KMS-11 (cell line): ENCODE measurements at regions not wholly inside any gene's neighbourhood (a gene's known extent, or its start where the extent isn't known, plus 50 kb on each side); places are given as distances from the start of the nearest gene placed in this dataset.

Source experiments
- H2AFZ ChIP-seq: fragments of 200-600 bp; sonication (generic); 2 replicates; pipeline ENCODE4 v1.6.1; 2016; ENCODE audit warnings: antibody characterized with exemption, mixed run types, low read depth
- H3K27ac ChIP-seq: fragments of 200-600 bp; sonication (generic); 2 replicates; pipeline ENCODE4 v1.6.1; 2016; ENCODE audit warnings: mild to moderate bottlenecking, mixed run types
- H3K27me3 ChIP-seq: fragments of 200-600 bp; sonication (generic); 2 replicates; pipeline ENCODE4 v1.6.1; 2017; ENCODE audit warnings: mild to moderate bottlenecking, low read depth, mixed run types, moderate library complexity; ENCODE audit not compliant: insufficient read depth
- H3K36me3 ChIP-seq: fragments of 200-600 bp; sonication (generic); 2 replicates; pipeline ENCODE4 v1.6.1; 2017; ENCODE audit warnings: mild to moderate bottlenecking, mixed run types; ENCODE audit not compliant: insufficient read depth
- H3K4me1 ChIP-seq: fragments of 200-600 bp; sonication (generic); 2 replicates; pipeline ENCODE4 v1.6.1; 2016; ENCODE audit warnings: mild to moderate bottlenecking, low read depth, mixed run types; ENCODE audit not compliant: poor library complexity, severe bottlenecking
- H3K4me2 ChIP-seq: fragments of 200-600 bp; sonication (generic); 2 replicates; pipeline ENCODE4 v1.7.0; 2016; ENCODE audit warnings: mild to moderate bottlenecking, mixed run types
- H3K4me3 ChIP-seq: fragments of 200-600 bp; sonication (generic); IDR thresholded peaks from 2 replicates; pipeline ENCODE4 v1.6.1; 2017; ENCODE audit warnings: low read depth, low read length, mixed read lengths; ENCODE audit not compliant: insufficient read depth
- H3K79me2 ChIP-seq: fragments of 200-600 bp; sonication (generic); 2 replicates; pipeline ENCODE4 v1.6.1; 2016; ENCODE audit warnings: low read depth, mixed run types; ENCODE audit not compliant: insufficient read depth
- H3K9ac ChIP-seq: fragments of 200-600 bp; sonication (generic); 2 replicates; pipeline ENCODE4 v1.6.1; 2016; ENCODE audit warnings: mild to moderate bottlenecking, mixed run types
- H4K20me1 ChIP-seq: fragments of 200-600 bp; sonication (generic); 2 replicates; pipeline ENCODE4 v1.6.1; 2016; ENCODE audit warnings: mild to moderate bottlenecking, mixed run types; ENCODE audit not compliant: insufficient read depth
- TF ChIP-seq, protein P1 (sequence below): fragments of 200-600 bp; sonication (generic); conservative IDR thresholded peaks from 2 replicates; pipeline ENCODE4 v1.6.1; 2017; ENCODE audit warnings: low read depth, mild to moderate bottlenecking, antibody characterized with exemption, low read length, moderate library complexity, mixed read lengths

DNA sequence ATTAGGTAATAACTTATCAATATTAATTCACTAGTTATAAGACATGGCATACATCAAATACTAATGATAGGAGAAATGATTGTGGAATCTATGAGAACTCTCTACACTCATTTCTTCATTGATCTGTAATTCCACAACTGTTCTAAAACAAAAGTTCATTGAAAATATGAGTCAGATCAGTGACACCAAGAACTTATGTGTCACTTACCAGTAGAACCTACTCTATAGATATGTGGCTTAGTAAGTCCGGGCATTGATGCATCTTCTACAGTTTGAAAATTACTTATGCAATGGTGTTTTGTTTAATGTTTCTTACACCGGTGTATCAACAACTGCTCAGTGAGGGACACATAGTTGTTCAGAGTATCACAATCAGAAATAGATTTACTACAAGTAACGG is 520.3 kb downstream of the ARAP2 start:
- no peaks in the 10 kb centered on the region for H3K27me3 ChIP-seq
- no peak overlapping the region for H3K27ac ChIP-seq
- no peaks in the 10 kb centered on the region for H4K20me1 ChIP-seq
- H3K4me3 ChIP-seq = no peak overlapping the region
- no peak overlapping the region for H3K4me2 ChIP-seq
- TF ChIP-seq, protein P1, sequence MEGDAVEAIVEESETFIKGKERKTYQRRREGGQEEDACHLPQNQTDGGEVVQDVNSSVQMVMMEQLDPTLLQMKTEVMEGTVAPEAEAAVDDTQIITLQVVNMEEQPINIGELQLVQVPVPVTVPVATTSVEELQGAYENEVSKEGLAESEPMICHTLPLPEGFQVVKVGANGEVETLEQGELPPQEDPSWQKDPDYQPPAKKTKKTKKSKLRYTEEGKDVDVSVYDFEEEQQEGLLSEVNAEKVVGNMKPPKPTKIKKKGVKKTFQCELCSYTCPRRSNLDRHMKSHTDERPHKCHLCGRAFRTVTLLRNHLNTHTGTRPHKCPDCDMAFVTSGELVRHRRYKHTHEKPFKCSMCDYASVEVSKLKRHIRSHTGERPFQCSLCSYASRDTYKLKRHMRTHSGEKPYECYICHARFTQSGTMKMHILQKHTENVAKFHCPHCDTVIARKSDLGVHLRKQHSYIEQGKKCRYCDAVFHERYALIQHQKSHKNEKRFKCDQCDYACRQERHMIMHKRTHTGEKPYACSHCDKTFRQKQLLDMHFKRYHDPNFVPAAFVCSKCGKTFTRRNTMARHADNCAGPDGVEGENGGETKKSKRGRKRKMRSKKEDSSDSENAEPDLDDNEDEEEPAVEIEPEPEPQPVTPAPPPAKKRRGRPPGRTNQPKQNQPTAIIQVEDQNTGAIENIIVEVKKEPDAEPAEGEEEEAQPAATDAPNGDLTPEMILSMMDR = no peak
- no peaks in the 10 kb centered on the region for H3K36me3 ChIP-seq
- no peaks in the 10 kb centered on the region for H3K4me1 ChIP-seq
- no peak overlapping the region for H2AFZ ChIP-seq
- no peak overlapping the region for H3K9ac ChIP-seq
- no peaks in the 10 kb centered on the region for H3K79me2 ChIP-seq

DNA sequence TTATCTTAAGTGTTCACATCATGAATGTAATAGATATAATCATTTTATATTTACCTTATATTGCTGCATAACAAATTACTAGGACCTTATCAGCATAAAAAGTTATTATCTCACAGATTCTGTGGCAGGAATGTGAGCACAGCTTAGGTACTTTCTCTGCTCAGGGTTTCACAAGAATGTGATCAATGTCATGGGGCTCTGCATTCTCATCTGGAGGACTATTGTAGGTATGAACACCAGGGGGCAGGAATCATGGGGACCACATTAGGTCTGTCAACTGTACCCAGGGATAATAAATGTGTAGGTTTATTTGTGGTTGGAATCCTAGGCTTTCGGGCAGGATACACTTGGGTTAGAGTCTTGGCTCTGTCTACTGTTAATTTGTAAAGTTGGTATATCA is 519.2 kb downstream of the ARAP2 start:
- H4K20me1 ChIP-seq = no peaks in the 10 kb centered on the region
- TF ChIP-seq, protein P1 = no peak
- H3K27me3 ChIP-seq = no peaks in the 10 kb centered on the region
- H3K9ac ChIP-seq = no peak overlapping the region
- no peaks in the 10 kb centered on the region for H3K36me3 ChIP-seq
- no peak overlapping the region for H2AFZ ChIP-seq
- no peak overlapping the region for H3K4me2 ChIP-seq
- no peaks in the 10 kb centered on the region for H3K79me2 ChIP-seq
- no peaks in the 10 kb centered on the region for H3K4me1 ChIP-seq
- no peak overlapping the region for H3K4me3 ChIP-seq
- H3K27ac ChIP-seq = no peak overlapping the region

DNA sequence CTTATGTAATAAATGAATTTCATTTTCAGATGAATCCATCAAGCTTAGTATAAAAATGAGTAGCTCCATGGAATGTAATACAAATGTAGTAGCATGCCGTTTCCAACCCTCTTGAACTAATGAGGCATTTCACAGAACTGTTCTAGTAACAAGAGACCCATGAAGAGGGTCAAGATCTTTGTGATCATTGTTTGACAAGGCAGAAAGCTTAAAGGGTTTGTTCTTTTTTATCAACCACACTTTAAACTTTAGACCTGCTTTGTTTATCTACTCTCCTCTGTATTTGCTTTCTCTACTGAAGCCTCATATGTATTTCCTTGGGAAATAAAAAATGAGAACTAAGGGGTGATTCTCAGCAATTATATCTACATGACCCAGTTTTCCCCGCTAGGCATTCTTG is 513.9 kb downstream of the ARAP2 start:
- no peaks in the 10 kb centered on the region for H3K36me3 ChIP-seq
- H3K27me3 ChIP-seq = no peaks in the 10 kb centered on the region
- H4K20me1 ChIP-seq = no peaks in the 10 kb centered on the region
- no peak overlapping the region for H2AFZ ChIP-seq
- no peak overlapping the region for H3K4me2 ChIP-seq
- TF ChIP-seq, protein P1 = no peak
- H3K27ac ChIP-seq = no peak overlapping the region
- H3K4me1 ChIP-seq = no peaks in the 10 kb centered on the region
- H3K4me3 ChIP-seq = no peak overlapping the region
- no peak overlapping the region for H3K9ac ChIP-seq
- H3K79me2 ChIP-seq = no peaks in the 10 kb centered on the region

DNA sequence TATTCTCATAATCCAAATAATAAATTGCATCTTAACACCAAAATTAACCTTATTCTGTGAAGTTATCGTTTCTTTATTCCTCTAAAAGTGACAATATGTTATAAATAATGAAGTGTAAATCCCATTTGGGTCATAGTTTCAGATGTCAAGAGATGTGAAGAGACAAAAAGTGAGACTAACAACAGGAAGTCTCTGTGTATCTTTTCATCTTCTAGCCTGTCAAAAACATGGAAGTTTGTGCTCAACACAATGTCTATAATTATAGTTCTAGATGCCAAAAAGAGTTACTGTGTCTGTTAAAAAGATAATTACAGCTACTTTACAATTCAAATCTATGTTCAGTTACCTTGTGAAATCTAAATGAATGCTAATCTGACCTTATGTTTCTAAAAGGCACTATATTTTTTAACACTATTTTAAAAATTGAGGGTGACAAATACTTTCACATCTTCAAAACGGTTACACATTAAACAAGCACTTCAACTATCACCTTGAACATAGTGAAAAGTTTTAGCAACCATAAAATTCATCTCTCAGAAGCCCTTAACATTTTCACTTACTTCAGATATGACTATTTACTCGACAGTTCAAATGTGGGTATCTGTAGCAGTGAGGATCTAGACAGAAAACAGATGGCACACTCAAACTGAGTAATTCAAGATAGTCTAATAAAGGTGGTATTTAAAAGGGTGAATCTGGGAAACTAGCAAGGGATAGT is 509.8 kb downstream of the ARAP2 start:
- Histone ChIP-seq H3K9ac (no peak overlapping the region), H3K36me3 (no peaks in the 10 kb centered on the region), H3K4me1 (no peaks in the 10 kb centered on the region), H4K20me1 (no peaks in the 10 kb centered on the region), H3K27ac (no peak overlapping the region), H3K4me3 (no peak overlapping the region), H3K4me2 (no peak overlapping the region), H3K79me2 (no peaks in the 10 kb centered on the region), H3K27me3 (no peaks in the 10 kb centered on the region), H2AFZ (no peak overlapping the region)
- TF ChIP-seq, protein P1 = no peak
